ENCODE measurements at regions not wholly inside any gene's neighbourhood (a gene's known extent, or its start where the extent isn't known, plus 50 kb on each side); places are given as distances from the start of the nearest gene placed in this dataset.

DNA sequence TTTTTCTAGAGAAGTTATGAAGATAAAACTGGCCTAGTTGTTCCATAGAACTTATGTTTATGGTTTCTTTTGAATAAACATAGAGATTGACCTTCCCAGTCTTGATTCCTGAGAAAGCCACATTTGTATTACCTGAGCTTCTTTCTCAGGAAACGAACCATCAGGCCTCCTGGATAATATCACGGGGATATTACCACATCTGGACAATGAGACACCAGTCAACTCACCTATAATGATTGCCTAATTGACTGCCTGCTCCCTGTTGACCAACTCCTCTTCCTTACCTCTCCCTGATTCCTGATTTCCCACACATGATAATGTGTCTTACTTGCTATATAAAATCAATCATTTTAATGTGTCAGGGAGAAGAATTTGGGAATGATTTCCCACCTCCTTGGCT, 822.7 kb downstream of the LRFN5 start:
- in situ Hi-C loops (cut with MboI; ENCODE audit: low sequenced_read_pairs): no loop called here
- Histone ChIP-seq H4K8ac (ENCODE audit: low read depth in 2 of 2, low read length in 2 of 2) (no peak overlapping the region), H3K4me2 (ENCODE audit: low read depth, low read length) (no peak overlapping the region), H3K56ac (ENCODE audit: extremely low read depth, insufficient read depth, low read length) (no peak overlapping the region), H2BK20ac (ENCODE audit: low read depth, low read length) (no peak overlapping the region), H3K79me1 (ENCODE audit: low read depth in 1 of 2, low read length in 2 of 2) (no peaks in the 10 kb centered on the region), H3K9me1 (ENCODE audit: insufficient read depth, low read length) (no peaks in the 10 kb centered on the region), H2BK5ac (ENCODE audit: low read depth, low read length, poor library complexity, severe bottlenecking) (no peak overlapping the region), H3K36me3 (ENCODE audit: control insufficient read depth, insufficient read depth, low read length) (no peaks in the 10 kb centered on the region), H3K14ac (replicated peaks; ENCODE audit: low read depth, low read length) (no peak overlapping the region), H2AK9ac (replicated peaks; ENCODE audit: low read depth, low read length, poor library complexity) (no peak overlapping the region), H4K20me1 (ENCODE audit: insufficient read depth, low read length) (no peaks in the 10 kb centered on the region), H2AK5ac (ENCODE audit: low read depth, low read length) (no peak overlapping the region), H3K27me3 (ENCODE audit: control insufficient read depth, insufficient read depth, low read length) (no peaks in the 10 kb centered on the region), H2BK120ac (ENCODE audit: low read depth, low read length) (no peak overlapping the region), H3K4ac (ENCODE audit: low read depth, low read length) (no peak overlapping the region), H3K27ac (ENCODE audit: insufficient read depth, low read length) (no peak overlapping the region), H3K4me3 (ENCODE audit: insufficient read depth, low read depth, low read length) (no peak overlapping the region), H3K4me1 (ENCODE audit: control insufficient read depth, insufficient read depth, low read length) (no peaks in the 10 kb centered on the region), H3K9ac (ENCODE audit: low read depth, low read length) (no peak overlapping the region), H3K9me3 (ENCODE audit: control insufficient read depth, insufficient read depth, low read length) (no peaks in the 10 kb centered on the region), H4K5ac (ENCODE audit: low read depth, low read length) (no peak overlapping the region), H4K91ac (ENCODE audit: insufficient read depth, low read depth, low read length) (no peak overlapping the region), H3K18ac (ENCODE audit: low read depth, low read length) (no peak overlapping the region), H3K23ac (ENCODE audit: low read depth, low read length) (no peak overlapping the region), H2AFZ (replicated peaks; ENCODE audit: low read length, poor library complexity) (no peak overlapping the region), H2BK15ac (ENCODE audit: low read depth, low read length) (no peak overlapping the region)
- CTCF ChIA-PET: no interaction called here
- no peak for TF ChIP-seq CEBPB (IDR thresholded peaks at IDR 0.05; ENCODE audit: low read depth, low read length)
- TF ChIP-seq MXI1 (IDR thresholded peaks at IDR 0.05; ENCODE audit: borderline replicate concordance, low read depth, low read length): no peak
- TF ChIP-seq, protein P1, sequence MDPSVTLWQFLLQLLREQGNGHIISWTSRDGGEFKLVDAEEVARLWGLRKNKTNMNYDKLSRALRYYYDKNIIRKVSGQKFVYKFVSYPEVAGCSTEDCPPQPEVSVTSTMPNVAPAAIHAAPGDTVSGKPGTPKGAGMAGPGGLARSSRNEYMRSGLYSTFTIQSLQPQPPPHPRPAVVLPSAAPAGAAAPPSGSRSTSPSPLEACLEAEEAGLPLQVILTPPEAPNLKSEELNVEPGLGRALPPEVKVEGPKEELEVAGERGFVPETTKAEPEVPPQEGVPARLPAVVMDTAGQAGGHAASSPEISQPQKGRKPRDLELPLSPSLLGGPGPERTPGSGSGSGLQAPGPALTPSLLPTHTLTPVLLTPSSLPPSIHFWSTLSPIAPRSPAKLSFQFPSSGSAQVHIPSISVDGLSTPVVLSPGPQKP (IDR thresholded peaks at IDR 0.05; ENCODE audit: borderline replicate concordance, low read depth, low read length): no peak
- TF ChIP-seq MAZ (IDR thresholded peaks at IDR 0.05; ENCODE audit: borderline replicate concordance, low read depth, low read length): no peak
- TF ChIP-seq SMC3 (IDR thresholded peaks at IDR 0.05; ENCODE audit: low read depth, low read length): no peak
- TF ChIP-seq RFX5 (IDR thresholded peaks at IDR 0.05; ENCODE audit: low read depth, low read length): no peak
- TF ChIP-seq BHLHE40 (IDR thresholded peaks at IDR 0.05; ENCODE audit: low read depth, low read length): no peak
- TF ChIP-seq NFE2L2 (IDR thresholded peaks at IDR 0.05; ENCODE audit: low read depth, low read length): no peak
- no peak for TF ChIP-seq CHD1 (IDR thresholded peaks at IDR 0.05; ENCODE audit: low read depth, low read length)
- no peak for TF ChIP-seq RCOR1 (IDR thresholded peaks at IDR 0.05; ENCODE audit: insufficient replicate concordance, low read length)
- TF ChIP-seq FOS (IDR thresholded peaks at IDR 0.05; ENCODE audit: low read depth, low read length): no peak
- TF ChIP-seq RAD21 (IDR thresholded peaks at IDR 0.05; ENCODE audit: low read length): no peak
- no peak for TF ChIP-seq CTCF (conservative IDR thresholded peaks at IDR 0.05; ENCODE audit: low read depth, low read length)
- TF ChIP-seq POLR2A (IDR thresholded peaks at IDR 0.05; ENCODE audit: low read depth, low read length): no peak
- BruUV-seq (replicated peaks): no TSS peak
- POLR2A ChIA-PET (ENCODE audit: unreplicated experiment): no interaction called here
- dilution Hi-C loops (cut with HindIII; ENCODE audit: low sequenced_read_pairs, unreplicated experiment): no loop called here
- intact Hi-C loops (cut with micrococcal nuclease): no loop called here
- ATAC-seq (ENCODE audit: low read depth) (no peak), DNase-seq (no peak)
- 0% methylated on average over 1 of the region's 2 CpGs; no CpG with 5 or more reads in 1 of the 2 experiments for WGBS, 2 experiments (ENCODE audit: extremely low coverage in 2 of 2, insufficient read length in 1 of 2)
